Mesendoderm (in vitro differentiated cells): ENCODE measurements at regions not wholly inside any gene's neighbourhood (a gene's known extent, or its start where the extent isn't known, plus 50 kb on each side); places are given as distances from the start of the nearest gene placed in this dataset.
A peak's percentile ranks its signal among the peaks of the same experiment; 100 is the strongest.
"Not testable (repeated sequence)": the region's sequence is repeated elsewhere in the genome, so short reads cannot be mapped to it uniquely, and the experiment has no call there.

Experiments
- DNase-seq: peaks from one replicate; pipeline ENCODE4 v3.0.0; 2013
- H2AK5ac ChIP-seq: 2 replicates; pipeline ENCODE4 v1.6.1; 2013; ENCODE audit warnings: low read length, inconsistent platforms
- H2BK120ac ChIP-seq: 2 replicates; pipeline ENCODE4 v1.6.1; 2013; ENCODE audit warnings: low read depth, mild to moderate bottlenecking, low read length, moderate library complexity, mixed read lengths
- H2BK15ac ChIP-seq: replicated peaks from 2 replicates; pipeline ENCODE4 v1.6.1; 2013; ENCODE audit warnings: low read depth, mild to moderate bottlenecking, moderate library complexity
- H2BK5ac ChIP-seq: 2 replicates; pipeline ENCODE4 v1.6.1; 2013; ENCODE audit warnings: low read length, inconsistent platforms
- H3K18ac ChIP-seq: 2 replicates; pipeline ENCODE4 v1.6.1; 2013; ENCODE audit warnings: mild to moderate bottlenecking, low read length, mixed read lengths
- H3K23ac ChIP-seq: one replicate; pipeline ENCODE4 v1.6.1; 2013; ENCODE audit warnings: low read length
- H3K27ac ChIP-seq: 2 replicates; pipeline ENCODE4 v1.5.1; 2013; ENCODE audit warnings: low read depth, mild to moderate bottlenecking, inconsistent platforms, low read length, moderate library complexity
- H3K27me3 ChIP-seq: 2 replicates; pipeline ENCODE4 v1.6.1; 2013; ENCODE audit warnings: low read length, control low read depth, mild to moderate bottlenecking, inconsistent platforms; ENCODE audit not compliant: insufficient read depth, poor library complexity
- H3K36me3 ChIP-seq: 2 replicates; pipeline ENCODE4 v1.6.1; 2013; ENCODE audit warnings: low read length, inconsistent platforms; ENCODE audit not compliant: control insufficient read depth, insufficient read depth
- H3K4ac ChIP-seq: one replicate; pipeline ENCODE4 v1.6.1; 2013; ENCODE audit warnings: low read depth, mild to moderate bottlenecking, low read length, moderate library complexity
- H3K4me1 ChIP-seq: 2 replicates; pipeline ENCODE4 v1.6.1; 2013; ENCODE audit warnings: low read depth, low read length, inconsistent platforms; ENCODE audit not compliant: control insufficient read depth
- H3K4me2 ChIP-seq: 2 replicates; pipeline ENCODE4 v1.6.1; 2013; ENCODE audit warnings: low read length
- H3K4me3 ChIP-seq: 2 replicates; pipeline ENCODE4 v1.5.1; 2013; ENCODE audit warnings: mild to moderate bottlenecking, low read length
- H3K56ac ChIP-seq: one replicate; pipeline ENCODE4 v1.6.1; 2013; ENCODE audit warnings: low read length
- H3K79me1 ChIP-seq: 2 replicates; pipeline ENCODE4 v1.6.1; 2013; ENCODE audit warnings: low read length, inconsistent platforms
- H3K79me2 ChIP-seq: 2 replicates; pipeline ENCODE4 v1.6.1; 2013; ENCODE audit warnings: mild to moderate bottlenecking, low read length; ENCODE audit not compliant: control insufficient read depth, insufficient read depth
- H3K9ac ChIP-seq: 2 replicates; pipeline ENCODE4 v1.6.1; 2013; ENCODE audit warnings: low read length, inconsistent platforms
- H4K5ac ChIP-seq: one replicate; pipeline ENCODE4 v1.6.1; 2013; ENCODE audit warnings: low read length
- H4K8ac ChIP-seq: one replicate; pipeline ENCODE4 v1.6.1; 2013; ENCODE audit warnings: low read depth, mild to moderate bottlenecking, control low read depth, low read length, moderate library complexity
- WGBS: extraction: QIAGEN DNeasy Blood & Tissue Kit; methylation state at CpG from one replicate; pipeline ENCODE4 v1.1.7; 2013; ENCODE audit warnings: low lambda C conversion rate, missing lambda C conversion rate; ENCODE audit not compliant: insufficient coverage; ENCODE audit errors: extremely low coverage; 5-methylcytosine and 5-hydroxymethylcytosine counted together

- Histone ChIP-seq H3K27me3 (no peaks in the 10 kb centered on the region), H3K79me1 (no peaks in the 10 kb centered on the region), H3K23ac (no peak overlapping the region), H3K9ac (no peak overlapping the region), H2BK15ac (no peak overlapping the region), H4K8ac (no peak overlapping the region), H3K4me3 (no peak overlapping the region), H3K36me3 (no peaks in the 10 kb centered on the region), H3K27ac (no peak overlapping the region), H3K4me1 (no peaks in the 10 kb centered on the region), H2BK120ac (no peak overlapping the region), H2BK5ac (no peak overlapping the region), H3K79me2 (no peaks in the 10 kb centered on the region), H3K4me2 (no peak overlapping the region), H3K18ac (no peak overlapping the region), H2AK5ac (no peak overlapping the region), H3K56ac (no peak overlapping the region), H3K4ac (no peak overlapping the region), H4K5ac (no peak overlapping the region)
- no peak for DNase-seq
These were observed 551.6 kb upstream of the C9orf72 start for GRCh38 chr9:28124917-28125316.

GRCh38 chr9:28127101-28127500 is 553.8 kb upstream of the C9orf72 start:
- no CpG with 5 or more reads among the region's 3 CpGs for WGBS
- no peak overlapping the region for H4K5ac ChIP-seq
- no peak overlapping the region for H3K18ac ChIP-seq
- H3K4me2 ChIP-seq, result no peak overlapping the region
- H3K4ac ChIP-seq, result no peak overlapping the region
- no peak overlapping the region for H2BK5ac ChIP-seq
- H3K27ac ChIP-seq, result no peak overlapping the region
- no peak overlapping the region for H2AK5ac ChIP-seq
- H3K9ac ChIP-seq, result no peak overlapping the region
- H3K79me1 ChIP-seq, result no peaks in the 10 kb centered on the region
- H3K23ac ChIP-seq, result no peak overlapping the region
- H3K36me3 ChIP-seq, result no peaks in the 10 kb centered on the region
- no peaks in the 10 kb centered on the region for H3K27me3 ChIP-seq
- H3K4me1 ChIP-seq, result no peaks in the 10 kb centered on the region
- H4K8ac ChIP-seq, result no peak overlapping the region
- no peak for DNase-seq
- H3K56ac ChIP-seq, result no peak overlapping the region
- H3K4me3 ChIP-seq, result no peak overlapping the region
- H2BK15ac ChIP-seq, result no peak overlapping the region
- H3K79me2 ChIP-seq, result no peaks in the 10 kb centered on the region
- H2BK120ac ChIP-seq, result no peak overlapping the region

DNA sequence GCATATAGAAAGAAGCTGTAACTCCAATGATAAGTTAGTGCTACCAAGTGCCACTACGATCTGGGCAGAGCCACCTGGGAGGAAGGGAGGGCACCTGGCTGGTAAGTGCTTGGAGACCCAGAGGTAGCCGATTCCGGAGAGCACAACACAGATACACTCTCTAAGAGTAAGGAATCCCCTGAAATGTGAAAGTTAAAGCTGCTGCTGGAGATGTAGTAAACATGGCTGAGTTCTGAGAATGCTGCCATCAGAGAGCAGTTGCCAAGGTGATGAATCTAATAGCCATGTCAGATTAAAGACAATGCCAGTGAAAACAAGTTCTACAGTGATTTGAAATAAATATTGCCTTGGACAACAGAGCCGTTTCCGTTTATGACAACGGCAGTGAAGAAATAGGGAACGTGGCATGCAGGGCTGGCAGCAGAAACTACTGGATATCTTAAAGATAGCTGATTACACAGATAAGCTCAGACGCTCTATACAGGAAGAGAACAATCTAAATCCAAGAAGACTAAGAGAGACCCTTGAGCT is 561.2 kb upstream of the C9orf72 start:
- Histone ChIP-seq H4K8ac (no peak overlapping the region), H3K4me1 (no peaks in the 10 kb centered on the region), H3K79me2 (no peaks in the 10 kb centered on the region), H2BK5ac (no peak overlapping the region), H3K27ac (no peak overlapping the region), H3K18ac (peak overlapping the region; percentile 75), H3K56ac (no peak overlapping the region), H2AK5ac (no peak overlapping the region), H2BK120ac (peak overlapping the region; percentile 36), H3K36me3 (no peaks in the 10 kb centered on the region), H3K27me3 (no peaks in the 10 kb centered on the region), H3K4ac (no peak overlapping the region), H3K79me1 (no peaks in the 10 kb centered on the region), H3K9ac (no peak overlapping the region), H4K5ac (no peak overlapping the region), H3K23ac (no peak overlapping the region), H3K4me3 (no peak overlapping the region), H3K4me2 (no peak overlapping the region), H2BK15ac (no peak overlapping the region)
- DNase-seq, result peak; percentile 44
- WGBS, result no CpG with 5 or more reads among the region's 8 CpGs

GRCh38 chr9:28135549-28135948 is 562.3 kb upstream of the C9orf72 start:
- no peak overlapping the region for H4K8ac ChIP-seq
- no CpG with 5 or more reads among the region's 2 CpGs for WGBS
- no peak overlapping the region for H3K27ac ChIP-seq
- H2AK5ac ChIP-seq, result no peak overlapping the region
- H3K79me1 ChIP-seq, result no peaks in the 10 kb centered on the region
- H3K27me3 ChIP-seq, result no peaks in the 10 kb centered on the region
- no peak overlapping the region for H2BK5ac ChIP-seq
- no peak overlapping the region for H3K4me2 ChIP-seq
- DNase-seq, result peak; percentile 62
- no peak overlapping the region for H3K23ac ChIP-seq
- no peak overlapping the region for H4K5ac ChIP-seq
- no peak overlapping the region for H3K56ac ChIP-seq
- H3K4me3 ChIP-seq, result no peak overlapping the region
- H3K4me1 ChIP-seq, result no peaks in the 10 kb centered on the region
- no peaks in the 10 kb centered on the region for H3K36me3 ChIP-seq
- no peak overlapping the region for H3K4ac ChIP-seq
- no peak overlapping the region for H2BK15ac ChIP-seq
- H2BK120ac ChIP-seq, result no peak overlapping the region
- H3K79me2 ChIP-seq, result no peaks in the 10 kb centered on the region
- H3K9ac ChIP-seq, result no peak overlapping the region
- H3K18ac ChIP-seq, result no peak overlapping the region

DNA sequence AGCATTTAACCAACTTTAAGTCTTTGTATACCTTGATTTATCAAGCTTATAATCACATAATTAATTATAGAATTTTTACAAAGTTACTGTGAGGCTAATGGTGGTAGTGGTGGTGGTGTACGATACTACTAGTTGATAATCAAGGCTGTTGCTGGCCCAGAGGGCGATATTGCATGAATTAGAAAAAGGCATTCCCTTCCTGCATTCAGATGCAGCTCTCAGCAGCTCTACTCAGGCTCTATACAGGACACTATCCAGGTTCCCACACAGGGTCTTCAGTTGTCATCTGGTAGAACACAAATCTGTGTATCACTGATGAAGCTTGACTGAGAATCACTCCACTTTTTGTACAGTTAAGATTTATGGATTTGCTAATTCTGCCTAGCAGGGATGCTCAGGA is 562.8 kb upstream of the C9orf72 start:
- Histone ChIP-seq H2BK15ac (no peak overlapping the region), H2AK5ac (no peak overlapping the region), H3K23ac (no peak overlapping the region), H4K5ac (no peak overlapping the region), H3K9ac (no peak overlapping the region), H2BK120ac (no peak overlapping the region), H3K36me3 (no peaks in the 10 kb centered on the region), H3K79me1 (no peaks in the 10 kb centered on the region), H3K79me2 (no peaks in the 10 kb centered on the region), H3K4ac (no peak overlapping the region), H3K4me3 (no peak overlapping the region), H3K4me2 (no peak overlapping the region), H3K4me1 (no peaks in the 10 kb centered on the region), H3K56ac (no peak overlapping the region), H3K18ac (peak overlapping the region; percentile 28), H2BK5ac (no peak overlapping the region), H4K8ac (no peak overlapping the region), H3K27ac (no peak overlapping the region), H3K27me3 (no peaks in the 10 kb centered on the region)
- DNase-seq, result peak; percentile 18
- WGBS, result no CpG with 5 or more reads among the region's 2 CpGs

DNA sequence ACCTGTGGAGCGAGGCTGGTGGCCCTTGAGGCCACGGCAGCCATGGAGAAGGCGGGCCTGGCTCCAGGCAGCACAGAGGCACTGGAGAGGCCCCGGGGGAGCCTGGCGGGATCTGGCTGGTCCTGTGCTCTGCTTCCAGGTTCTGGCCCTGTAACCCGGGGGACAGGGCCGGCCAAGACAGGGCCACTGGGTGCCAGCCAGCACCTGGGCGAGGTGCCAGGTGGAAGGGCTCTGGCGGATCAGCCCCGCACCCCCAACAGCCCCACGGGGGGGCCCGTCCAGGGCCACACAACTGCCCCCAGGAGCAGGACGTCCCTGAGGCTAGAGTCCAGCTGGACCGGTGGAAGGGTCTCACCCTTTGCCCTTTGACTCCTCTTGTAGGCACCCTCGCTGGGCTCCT is 574.1 kb upstream of the C9orf72 start:
- H2AK5ac ChIP-seq, H3K4me1 ChIP-seq, H3K9ac ChIP-seq, H3K18ac ChIP-seq, H3K27me3 ChIP-seq, H4K8ac ChIP-seq, H3K79me1 ChIP-seq, H3K79me2 ChIP-seq, H3K36me3 ChIP-seq, H3K4me2 ChIP-seq, H4K5ac ChIP-seq, H2BK5ac ChIP-seq, H3K56ac ChIP-seq, H3K4ac ChIP-seq, DNase-seq, H3K27ac ChIP-seq, H3K4me3 ChIP-seq, H2BK120ac ChIP-seq, H3K23ac ChIP-seq, H2BK15ac ChIP-seq: not testable (repeated sequence)
- no CpG with 5 or more reads among the region's 15 CpGs for whole genome bisulfite sequencing
